Endothelial cell of umbilical vein (primary cell): ENCODE measurements at regions not wholly inside any gene's neighbourhood (a gene's known extent, or its start where the extent isn't known, plus 50 kb on each side); places are given as distances from the start of the nearest gene placed in this dataset.

Experiments used
- BruUV-seq: library from RNA; stranded (reverse); fragments of 400-500 nt; replicated peaks from 2 replicates; lab custom pipeline; 2021; lab: Mats Ljungman, UMichigan
- CTCF ChIA-PET: fragments of 300-600, 350-600 bp; sonication (Branson Sonifier 250); formaldehyde crosslinking; loops from one replicate; lab custom pipeline; 2021; ENCODE audit warnings: antibody characterized with exemption, inconsistent platforms; lab: Charles Lee
- POLR2A ChIA-PET: fragments of 300-600, 350-600 bp; sonication (Branson Sonifier 250); formaldehyde crosslinking; loops from one replicate; lab custom pipeline; 2021; ENCODE audit warnings: antibody characterized with exemption, inconsistent platforms; lab: Charles Lee
- DNase-seq: peaks from one replicate; pipeline ENCODE4 v3.0.0-alpha.2; 2011; ENCODE audit warnings: low read depth, low spot score
- FAIRE-seq: peaks from 2 replicates; lab custom pipeline; 2011; peaks lifted over from hg19 to GRCh38; lab: Jason Lieb, UNC
- H2AFZ ChIP-seq: 2 replicates; pipeline ENCODE4 v1.6.0; 2012; ENCODE audit warnings: low read depth, low read length, control low read depth, inconsistent platforms
- H3K27ac ChIP-seq: 2 replicates; pipeline ENCODE4 v1.5.1; 2011; ENCODE audit warnings: low read depth, mild to moderate bottlenecking, control low read depth, low read length, moderate library complexity; ENCODE audit not compliant: insufficient read depth
- H3K27me3 ChIP-seq, 2 experiments: 2 replicates each; pipeline versions ENCODE4 v1.6.0 to v1.6.1; 2011; ENCODE audit warnings: low read length in 2 of 2, mixed read lengths in 1 of 2; ENCODE audit not compliant: control insufficient read depth in 2 of 2, insufficient read depth in 2 of 2
- H3K36me3 ChIP-seq, 2 experiments: 2 replicates in 1 of 2; 3 replicates in 1 of 2; pipeline ENCODE4 v1.5.1; 2011; ENCODE audit warnings: low read length in 2 of 2, mild to moderate bottlenecking in 1 of 2, moderate library complexity in 1 of 2; ENCODE audit not compliant: control insufficient read depth in 2 of 2, insufficient read depth in 2 of 2; ENCODE audit errors: extremely low read depth in 1 of 2
- H3K4me1 ChIP-seq: 3 replicates; pipeline ENCODE4 v1.5.1; 2011; ENCODE audit warnings: mild to moderate bottlenecking, low read length; ENCODE audit not compliant: control insufficient read depth, insufficient read depth; ENCODE audit errors: extremely low read depth
- H3K4me2 ChIP-seq: 2 replicates; pipeline ENCODE4 v1.6.1; 2011; ENCODE audit warnings: low read length, control low read depth, mixed read lengths; ENCODE audit not compliant: insufficient read depth
- H3K4me3 ChIP-seq, 3 experiments: fragments of 200-600 bp in 1 of 3; sonication (generic), shearing (Covaris generic) in 1 of 3; replicated peaks in 1 of 3; 2 replicates each; pipeline ENCODE4 v1.5.1; 2011 to 2016; ENCODE audit warnings: control low read depth in 3 of 3, low read length in 3 of 3, mild to moderate bottlenecking in 2 of 3, inconsistent platforms in 1 of 3, low read depth in 1 of 3, moderate library complexity in 1 of 3; ENCODE audit not compliant: insufficient read depth in 1 of 3
- H3K79me2 ChIP-seq: 2 replicates; pipeline ENCODE4 v1.6.0; 2012; ENCODE audit warnings: low read length, inconsistent platforms; ENCODE audit not compliant: control insufficient read depth, insufficient read depth
- H3K9ac ChIP-seq: replicated peaks from 2 replicates; pipeline ENCODE3; 2011; ENCODE audit warnings: low read length, control low read depth; ENCODE audit not compliant: insufficient read depth; ENCODE audit errors: extremely low read depth
- H3K9me1 ChIP-seq: replicated peaks from 3 replicates; pipeline ENCODE4 v1.6.0; 2011; ENCODE audit warnings: mild to moderate bottlenecking, low read length; ENCODE audit not compliant: control insufficient read depth, insufficient read depth; ENCODE audit errors: extremely low read depth
- H3K9me3 ChIP-seq: replicated peaks from 2 replicates; pipeline ENCODE4 v1.5.1; 2012; ENCODE audit warnings: low read length, inconsistent platforms; ENCODE audit not compliant: control insufficient read depth, insufficient read depth
- H4K20me1 ChIP-seq: replicated peaks from 2 replicates; pipeline ENCODE3; 2011; ENCODE audit warnings: mild to moderate bottlenecking, low read length; ENCODE audit not compliant: control insufficient read depth, insufficient read depth; ENCODE audit errors: extremely low read depth
- EZH2 ChIP-seq: IDR thresholded peaks from 2 replicates; pipeline ENCODE4 v1.6.1; 2012; ENCODE audit warnings: borderline replicate concordance, low read depth, mild to moderate bottlenecking, moderate library complexity, low read length, inconsistent platforms; ENCODE audit not compliant: severe bottlenecking
- FOS ChIP-seq: IDR thresholded peaks from 2 replicates; pipeline ENCODE4 v1.6.1; 2011; ENCODE audit warnings: mild to moderate bottlenecking, low read length, moderate library complexity, borderline replicate concordance; ENCODE audit not compliant: insufficient read depth
- GATA2 ChIP-seq: IDR thresholded peaks from 2 replicates; pipeline ENCODE4 v1.7.0; 2011; ENCODE audit warnings: low read depth, mild to moderate bottlenecking, moderate library complexity, mixed read lengths, low read length; ENCODE audit not compliant: insufficient read length, insufficient read depth
- JUN ChIP-seq: IDR thresholded peaks from 2 replicates; pipeline ENCODE4 v1.6.1; 2011; ENCODE audit warnings: borderline replicate concordance, low read depth; ENCODE audit not compliant: insufficient read length, insufficient read depth
- MAX ChIP-seq: IDR thresholded peaks from 2 replicates; pipeline ENCODE4 v1.6.1; 2011; ENCODE audit not compliant: insufficient read depth, insufficient read length
- MYC ChIP-seq: IDR thresholded peaks from one replicate; pipeline ENCODE4 v1.6.1; 2011; ENCODE audit warnings: mild to moderate bottlenecking, low read depth, low read length
- POLR2A ChIP-seq: IDR thresholded peaks from 2 replicates; pipeline ENCODE4 v1.6.1; 2012; ENCODE audit warnings: low read depth, mild to moderate bottlenecking, control low read depth, low read length
- POLR2AphosphoS5 ChIP-seq: IDR thresholded peaks from 2 replicates; pipeline ENCODE4 v1.6.1; 2012; ENCODE audit warnings: low read depth, mild to moderate bottlenecking, control low read depth, low read length, moderate library complexity; ENCODE audit not compliant: insufficient read depth
- dilution Hi-C: fragments of 300-500 bp; cut with MboI; formaldehyde crosslinking; loops from one replicate; pipeline ENCODE4 v1.15.0; 2019; ENCODE audit warnings: low sequenced_read_pairs; ENCODE audit not compliant: extremely low pct_ligation_motif_present
- intact Hi-C: fragments of 100-400 bp; cut with micrococcal nuclease; formaldehyde crosslinking; loops from one replicate; pipeline ENCODE4 v1.10.0; 2022
- TF ChIP-seq, protein P1 (sequence below), 2 donors: IDR thresholded peaks; 1 replicate in 1 of 2; 2 replicates in 1 of 2; pipeline ENCODE4 v1.5.1; 2011; ENCODE audit warnings: low read length in 2 of 2, mild to moderate bottlenecking in 2 of 2, moderate library complexity in 2 of 2, control low read depth in 1 of 2, inconsistent platforms in 1 of 2, low read depth in 1 of 2; ENCODE audit not compliant: insufficient read depth in 1 of 2; ENCODE audit errors: extremely low read depth in 1 of 2

DNA sequence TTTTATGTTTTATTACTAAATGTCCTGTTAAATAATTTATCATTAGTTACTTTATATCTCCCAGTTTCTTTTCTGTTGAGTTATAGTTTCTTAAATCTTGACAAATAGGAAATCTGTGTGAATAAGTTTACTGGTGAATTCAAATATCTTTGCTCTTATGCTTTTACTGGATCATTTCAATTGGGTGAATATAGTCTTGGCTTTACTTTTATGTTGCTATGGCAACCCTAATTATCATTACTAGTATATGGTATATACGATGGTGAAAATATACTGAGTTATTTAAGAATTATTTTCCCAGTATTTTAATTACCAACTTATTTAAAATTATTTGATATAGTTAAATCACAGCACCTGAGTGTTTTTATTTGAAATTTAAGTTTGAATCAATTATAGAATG is 363.0 kb downstream of the CDH10 start:
- POLR2A ChIA-PET, result no interaction called here
- BruUV-seq, result no TSS peak
- intact Hi-C loops (no loop called here), dilution Hi-C loops (no loop called here)
- Histone ChIP-seq H3K9ac (no peak overlapping the region), H3K4me2 (no peak overlapping the region), H3K9me3 (peaks cover 3% of the 10 kb centered on the region), H3K4me1 (no peaks in the 10 kb centered on the region), H3K79me2 (no peaks in the 10 kb centered on the region), H2AFZ (no peak overlapping the region), H3K9me1 (no peaks in the 10 kb centered on the region), H3K27ac (no peak overlapping the region), H3K36me3 (no peaks in the 10 kb centered on the region), H3K27me3 (no peaks in the 10 kb centered on the region), H3K4me3 (no peak overlapping the region), H4K20me1 (no peaks in the 10 kb centered on the region)
- TF ChIP-seq MAX (no peak), FOS (no peak), MYC (no peak), POLR2A (no peak), JUN (no peak), GATA2 (no peak), EZH2 (no peak), POLR2AphosphoS5 (no peak)
- TF ChIP-seq, protein P1, sequence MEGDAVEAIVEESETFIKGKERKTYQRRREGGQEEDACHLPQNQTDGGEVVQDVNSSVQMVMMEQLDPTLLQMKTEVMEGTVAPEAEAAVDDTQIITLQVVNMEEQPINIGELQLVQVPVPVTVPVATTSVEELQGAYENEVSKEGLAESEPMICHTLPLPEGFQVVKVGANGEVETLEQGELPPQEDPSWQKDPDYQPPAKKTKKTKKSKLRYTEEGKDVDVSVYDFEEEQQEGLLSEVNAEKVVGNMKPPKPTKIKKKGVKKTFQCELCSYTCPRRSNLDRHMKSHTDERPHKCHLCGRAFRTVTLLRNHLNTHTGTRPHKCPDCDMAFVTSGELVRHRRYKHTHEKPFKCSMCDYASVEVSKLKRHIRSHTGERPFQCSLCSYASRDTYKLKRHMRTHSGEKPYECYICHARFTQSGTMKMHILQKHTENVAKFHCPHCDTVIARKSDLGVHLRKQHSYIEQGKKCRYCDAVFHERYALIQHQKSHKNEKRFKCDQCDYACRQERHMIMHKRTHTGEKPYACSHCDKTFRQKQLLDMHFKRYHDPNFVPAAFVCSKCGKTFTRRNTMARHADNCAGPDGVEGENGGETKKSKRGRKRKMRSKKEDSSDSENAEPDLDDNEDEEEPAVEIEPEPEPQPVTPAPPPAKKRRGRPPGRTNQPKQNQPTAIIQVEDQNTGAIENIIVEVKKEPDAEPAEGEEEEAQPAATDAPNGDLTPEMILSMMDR (IDR thresholded peaks at IDR 0.05; ENCODE audit: extremely low read depth in 1 of 2, insufficient read depth in 1 of 2, low read depth in 1 of 2, low read length in 2 of 2), result no peak
- CTCF ChIA-PET, result no interaction called here
- FAIRE-seq (no peak), DNase-seq (no peak)
